Panc1 (cell line): ENCODE measurements at regions not wholly inside any gene's neighbourhood (a gene's known extent, or its start where the extent isn't known, plus 50 kb on each side); places are given as distances from the start of the nearest gene placed in this dataset.

Experiments
- ATAC-seq: fragments of 200-7000 bp; cut with Tn5 transposase; 2 replicates; pipeline ENCODE4 v1.9.1; 2020; ENCODE audit warnings: mild to moderate bottlenecking, moderate library complexity
- BruUV-seq: library from RNA; stranded (reverse); fragments of 400-500 nt; replicated peaks from 2 replicates; lab custom pipeline; 2021; lab: Mats Ljungman, UMichigan
- CTCF ChIA-PET: fragments of 300-600 bp; sonication (Branson Sonifier 250); formaldehyde crosslinking; loops from one replicate; lab custom pipeline; 2022; ENCODE audit warnings: antibody characterized with exemption; lab: Charles Lee
- POLR2A ChIA-PET: fragments of 300-600 bp; sonication (Branson Sonifier 250); formaldehyde crosslinking; loops from one replicate; lab custom pipeline; 2022; ENCODE audit warnings: antibody characterized with exemption; lab: Charles Lee
- DNase-seq: peaks from one replicate; pipeline ENCODE4 v3.0.0-alpha.2; 2010; ENCODE audit warnings: low read depth, low spot score
- H3K27ac ChIP-seq: 2 replicates; pipeline ENCODE4 v1.5.1; 2011; ENCODE audit warnings: mild to moderate bottlenecking, low read length, inconsistent platforms
- H3K27me3 ChIP-seq: fragments of 200-500 bp; sonication (Bioruptor generic); 2 replicates; pipeline ENCODE4 v1.6.0; 2014; ENCODE audit warnings: low read length, inconsistent platforms; ENCODE audit not compliant: control insufficient read depth, insufficient read depth
- H3K36me3 ChIP-seq: fragments of 200-500 bp; sonication (Bioruptor generic); 2 replicates; pipeline ENCODE4 v1.5.1; 2014; ENCODE audit warnings: inconsistent platforms, mild to moderate bottlenecking, low read length, moderate library complexity; ENCODE audit not compliant: control insufficient read depth, insufficient read depth
- H3K4me1 ChIP-seq: 2 replicates; pipeline ENCODE4 v1.5.1; 2011; ENCODE audit warnings: inconsistent platforms, mild to moderate bottlenecking, low read length, moderate library complexity; ENCODE audit not compliant: control insufficient read depth, insufficient read depth
- H3K4me3 ChIP-seq, 2 experiments: 2 replicates each; pipeline ENCODE4 v1.5.1; 2011 to 2012; ENCODE audit warnings: low read depth in 2 of 2, low read length in 2 of 2, mild to moderate bottlenecking in 2 of 2, inconsistent platforms in 1 of 2, moderate library complexity in 1 of 2
- H3K9me3 ChIP-seq: fragments of 200-500 bp; sonication (Bioruptor generic); 2 replicates; pipeline ENCODE4 v1.5.1; 2014; ENCODE audit warnings: low read depth, mild to moderate bottlenecking, inconsistent platforms, low read length, moderate library complexity; ENCODE audit not compliant: control insufficient read depth, insufficient read depth
- POLR2AphosphoS5 ChIP-seq: IDR thresholded peaks from 2 replicates; pipeline ENCODE4 v1.6.1; 2012; ENCODE audit warnings: mild to moderate bottlenecking, low read depth, low read length, moderate library complexity
- SIN3A ChIP-seq: IDR thresholded peaks from 2 replicates; pipeline ENCODE4 v1.6.1; 2012; ENCODE audit warnings: low read depth, mild to moderate bottlenecking, low read length, moderate library complexity, borderline replicate concordance; ENCODE audit not compliant: insufficient read depth
- TCF7L2 ChIP-seq: IDR thresholded peaks from 2 replicates; pipeline ENCODE4 v1.6.1; 2011; ENCODE audit warnings: mild to moderate bottlenecking, low read depth, low read length, inconsistent platforms
- in situ Hi-C: cut with HindIII; loops from 2 replicates; pipeline ENCODE4 v1.10.0; 2016; ENCODE audit warnings: low sequenced_read_pairs, low pct_unique_long_range_greater_than_20kb
- intact Hi-C: fragments of 100-400 bp; cut with micrococcal nuclease; formaldehyde crosslinking; loops from one replicate; pipeline ENCODE4 v1.10.0; 2022; ENCODE audit not compliant: unreplicated experiment
- TF ChIP-seq, protein P1 (sequence below): fragments of 450-650 bp; IDR thresholded peaks from 2 replicates; pipeline ENCODE4 v1.5.1; 2017; ENCODE audit warnings: mild to moderate bottlenecking
- TF ChIP-seq, protein P2 (sequence below), 2 experiments: IDR thresholded peaks; 2 replicates each; pipeline ENCODE4 v1.6.1; 2011 to 2012; ENCODE audit warnings: low read depth in 2 of 2, control low read depth in 1 of 2, low read length in 1 of 2, mild to moderate bottlenecking in 1 of 2, moderate library complexity in 1 of 2; ENCODE audit not compliant: insufficient read depth in 1 of 2

DNA sequence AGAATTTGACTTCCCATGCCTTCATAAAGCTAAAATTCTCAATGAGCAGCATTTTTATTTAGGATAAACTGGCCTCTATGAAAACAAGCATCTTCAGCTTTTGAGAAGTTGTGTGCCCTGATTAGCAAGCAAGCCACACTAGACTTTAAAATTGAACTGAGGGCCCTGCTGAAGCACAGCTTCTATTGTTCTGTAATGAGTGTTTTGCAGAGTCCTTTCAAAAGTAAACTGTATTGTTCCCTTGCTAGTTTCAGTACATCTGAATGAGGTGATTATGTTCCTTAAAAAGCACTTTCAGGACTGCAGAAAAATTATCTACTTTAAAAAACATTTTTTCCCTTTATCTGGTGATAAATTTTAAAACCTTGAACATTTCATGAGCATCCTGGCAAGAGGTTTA lies 113.3 kb upstream of the PRPS1L1 start:
- Histone ChIP-seq H3K36me3 (no peaks in the 10 kb centered on the region), H3K4me1 (no peaks in the 10 kb centered on the region), H3K9me3 (no peaks in the 10 kb centered on the region), H3K4me3 (no peak overlapping the region), H3K27ac (no peak overlapping the region), H3K27me3 (peaks cover 5% of the 10 kb centered on the region; the same call in 1 of the 2 replicates)
- ChIA-PET POLR2A (no interaction called here), CTCF (no interaction called here)
- TF ChIP-seq, protein P1, sequence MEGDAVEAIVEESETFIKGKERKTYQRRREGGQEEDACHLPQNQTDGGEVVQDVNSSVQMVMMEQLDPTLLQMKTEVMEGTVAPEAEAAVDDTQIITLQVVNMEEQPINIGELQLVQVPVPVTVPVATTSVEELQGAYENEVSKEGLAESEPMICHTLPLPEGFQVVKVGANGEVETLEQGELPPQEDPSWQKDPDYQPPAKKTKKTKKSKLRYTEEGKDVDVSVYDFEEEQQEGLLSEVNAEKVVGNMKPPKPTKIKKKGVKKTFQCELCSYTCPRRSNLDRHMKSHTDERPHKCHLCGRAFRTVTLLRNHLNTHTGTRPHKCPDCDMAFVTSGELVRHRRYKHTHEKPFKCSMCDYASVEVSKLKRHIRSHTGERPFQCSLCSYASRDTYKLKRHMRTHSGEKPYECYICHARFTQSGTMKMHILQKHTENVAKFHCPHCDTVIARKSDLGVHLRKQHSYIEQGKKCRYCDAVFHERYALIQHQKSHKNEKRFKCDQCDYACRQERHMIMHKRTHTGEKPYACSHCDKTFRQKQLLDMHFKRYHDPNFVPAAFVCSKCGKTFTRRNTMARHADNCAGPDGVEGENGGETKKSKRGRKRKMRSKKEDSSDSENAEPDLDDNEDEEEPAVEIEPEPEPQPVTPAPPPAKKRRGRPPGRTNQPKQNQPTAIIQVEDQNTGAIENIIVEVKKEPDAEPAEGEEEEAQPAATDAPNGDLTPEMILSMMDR: no peak
- no peak for TF ChIP-seq POLR2AphosphoS5
- intact Hi-C loops: no loop called here
- no peak for DNase-seq
- in situ Hi-C loops: no loop called here
- BruUV-seq: no TSS peak
- ATAC-seq: no peak

DNA sequence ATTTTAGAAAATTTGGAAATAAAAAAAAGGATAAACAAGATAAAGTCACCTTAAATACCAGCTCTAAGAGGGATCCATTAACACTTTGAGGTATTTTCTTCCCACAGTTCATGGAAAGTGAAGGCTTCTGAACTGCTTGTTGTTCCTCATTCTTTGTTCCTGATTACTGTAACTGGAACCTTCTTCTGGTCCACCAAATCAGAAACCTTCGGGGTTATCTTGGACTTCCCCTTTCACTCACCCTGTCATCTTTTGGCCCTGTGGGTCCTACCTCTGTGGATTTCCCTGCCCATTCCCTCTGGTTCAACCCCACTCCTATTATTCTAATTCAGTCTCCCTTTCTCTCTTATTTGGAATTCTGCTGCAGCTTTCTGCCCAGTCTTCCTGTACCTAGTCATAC lies 116.5 kb upstream of the PRPS1L1 start:
- Histone ChIP-seq H3K4me1 (no peaks in the 10 kb centered on the region), H3K27ac (no peak overlapping the region), H3K4me3 (no peak overlapping the region), H3K36me3 (no peaks in the 10 kb centered on the region), H3K9me3 (no peaks in the 10 kb centered on the region), H3K27me3 (peaks cover 8% of the 10 kb centered on the region; the same call in 1 of the 2 replicates)
- DNase-seq (no peak), ATAC-seq (no peak)
- no TSS peak for BruUV-seq
- TF ChIP-seq POLR2AphosphoS5 (no peak), TCF7L2 (no peak), SIN3A (no peak)
- TF ChIP-seq, protein P1: no peak
- TF ChIP-seq, protein P2, sequence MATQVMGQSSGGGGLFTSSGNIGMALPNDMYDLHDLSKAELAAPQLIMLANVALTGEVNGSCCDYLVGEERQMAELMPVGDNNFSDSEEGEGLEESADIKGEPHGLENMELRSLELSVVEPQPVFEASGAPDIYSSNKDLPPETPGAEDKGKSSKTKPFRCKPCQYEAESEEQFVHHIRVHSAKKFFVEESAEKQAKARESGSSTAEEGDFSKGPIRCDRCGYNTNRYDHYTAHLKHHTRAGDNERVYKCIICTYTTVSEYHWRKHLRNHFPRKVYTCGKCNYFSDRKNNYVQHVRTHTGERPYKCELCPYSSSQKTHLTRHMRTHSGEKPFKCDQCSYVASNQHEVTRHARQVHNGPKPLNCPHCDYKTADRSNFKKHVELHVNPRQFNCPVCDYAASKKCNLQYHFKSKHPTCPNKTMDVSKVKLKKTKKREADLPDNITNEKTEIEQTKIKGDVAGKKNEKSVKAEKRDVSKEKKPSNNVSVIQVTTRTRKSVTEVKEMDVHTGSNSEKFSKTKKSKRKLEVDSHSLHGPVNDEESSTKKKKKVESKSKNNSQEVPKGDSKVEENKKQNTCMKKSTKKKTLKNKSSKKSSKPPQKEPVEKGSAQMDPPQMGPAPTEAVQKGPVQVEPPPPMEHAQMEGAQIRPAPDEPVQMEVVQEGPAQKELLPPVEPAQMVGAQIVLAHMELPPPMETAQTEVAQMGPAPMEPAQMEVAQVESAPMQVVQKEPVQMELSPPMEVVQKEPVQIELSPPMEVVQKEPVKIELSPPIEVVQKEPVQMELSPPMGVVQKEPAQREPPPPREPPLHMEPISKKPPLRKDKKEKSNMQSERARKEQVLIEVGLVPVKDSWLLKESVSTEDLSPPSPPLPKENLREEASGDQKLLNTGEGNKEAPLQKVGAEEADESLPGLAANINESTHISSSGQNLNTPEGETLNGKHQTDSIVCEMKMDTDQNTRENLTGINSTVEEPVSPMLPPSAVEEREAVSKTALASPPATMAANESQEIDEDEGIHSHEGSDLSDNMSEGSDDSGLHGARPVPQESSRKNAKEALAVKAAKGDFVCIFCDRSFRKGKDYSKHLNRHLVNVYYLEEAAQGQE (IDR thresholded peaks at IDR 0.05; ENCODE audit: insufficient read depth in 1 of 2, low read depth in 2 of 2, low read length in 1 of 2): no peak
- POLR2A ChIA-PET: no interaction called here
- intact Hi-C loops: no loop called here
- CTCF ChIA-PET: interaction anchor here (0.7 kb wide), 1 partner anchor 166 kb away, joined by 3 read pairs; no protein-coding TSS in a partner anchor
- in situ Hi-C loops: no loop called here
